ENCODE measurements at regions not wholly inside any gene's neighbourhood (a gene's known extent, or its start where the extent isn't known, plus 50 kb on each side); places are given as distances from the start of the nearest gene placed in this dataset.

GRCh38 chr13:64088491-64088890 is 2672.8 kb upstream of the PCDH20 start:
- Histone ChIP-seq H3K4me3 (no peak overlapping the region), H3K9me3 (no peaks in the 10 kb centered on the region), H3K36me3 (no peaks in the 10 kb centered on the region), H3K27ac (replicated peaks in 1 of 4) (no peak overlapping the region), H3K27me3 (no peaks in the 10 kb centered on the region), H3K4me1 (no peaks in the 10 kb centered on the region)
- TF ChIP-seq EP300 (IDR thresholded peaks at IDR 0.05) (no peak), CTCF (IDR thresholded peaks at IDR 0.05) (no peak), POLR2AphosphoS5 (IDR thresholded peaks at IDR 0.05) (no peak), POLR2A (IDR thresholded peaks at IDR 0.05; ENCODE audit: low read depth) (no peak)
- no peak for DNase-seq (ENCODE audit: extremely low spot score)
- 96% methylated on average over 2 of the region's 2 CpGs for WGBS
- intact Hi-C loops (cut with DNase I): no loop called here

GRCh38 chr13:64087624-64088023 is 2672.0 kb upstream of the PCDH20 start:
- Histone ChIP-seq H3K27me3 (no peaks in the 10 kb centered on the region), H3K4me1 (no peaks in the 10 kb centered on the region), H3K4me3 (no peak overlapping the region), H3K27ac (replicated peaks in 1 of 4) (no peak overlapping the region), H3K9me3 (no peaks in the 10 kb centered on the region), H3K36me3 (no peaks in the 10 kb centered on the region)
- intact Hi-C loops (cut with DNase I): no loop called here
- WGBS: 50% methylated on average over 1 of the region's 1 CpG
- TF ChIP-seq EP300 (IDR thresholded peaks at IDR 0.05): no peak
- TF ChIP-seq POLR2AphosphoS5 (IDR thresholded peaks at IDR 0.05): no peak
- no peak for TF ChIP-seq POLR2A (IDR thresholded peaks at IDR 0.05; ENCODE audit: low read depth)
- no peak for TF ChIP-seq CTCF (IDR thresholded peaks at IDR 0.05)
- no peak for DNase-seq (ENCODE audit: extremely low spot score)

DNA sequence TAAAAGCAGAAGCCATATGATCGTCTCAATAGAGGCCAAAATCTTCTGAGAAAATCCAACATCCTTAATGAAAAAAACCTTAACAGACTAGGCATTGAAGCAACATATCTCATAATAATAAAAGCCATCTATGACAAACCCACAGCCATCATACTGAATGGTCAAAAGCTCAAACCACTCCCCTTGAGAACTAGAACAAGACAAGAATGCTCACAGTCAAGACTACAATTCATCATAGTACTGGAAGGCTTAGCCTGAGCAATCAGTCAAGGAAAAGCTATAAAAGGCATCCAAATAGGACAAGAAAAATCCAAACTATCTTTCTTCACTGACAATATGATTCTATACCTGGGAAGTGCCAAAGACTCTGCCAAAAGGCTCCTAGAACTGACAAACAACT is 2668.2 kb upstream of the PCDH20 start:
- Histone ChIP-seq H3K4me3 (no peak overlapping the region), H3K4me1 (no peaks in the 10 kb centered on the region), H3K27me3 (no peaks in the 10 kb centered on the region), H3K9me3 (no peaks in the 10 kb centered on the region), H3K36me3 (no peaks in the 10 kb centered on the region), H3K27ac (replicated peaks in 1 of 4) (no peak overlapping the region)
- TF ChIP-seq CTCF (IDR thresholded peaks at IDR 0.05): no peak
- no peak for TF ChIP-seq EP300 (IDR thresholded peaks at IDR 0.05)
- no peak for TF ChIP-seq POLR2AphosphoS5 (IDR thresholded peaks at IDR 0.05)
- TF ChIP-seq POLR2A (IDR thresholded peaks at IDR 0.05; ENCODE audit: low read depth): no peak
- DNase-seq (ENCODE audit: extremely low spot score): no peak
- intact Hi-C loops (cut with DNase I): no loop called here
- WGBS: 100% methylated on average over 1 of the region's 1 CpG

- TF ChIP-seq POLR2AphosphoS5 (IDR thresholded peaks at IDR 0.05): no peak
- no peak for TF ChIP-seq EP300 (IDR thresholded peaks at IDR 0.05)
- TF ChIP-seq CTCF (IDR thresholded peaks at IDR 0.05): no peak
- TF ChIP-seq POLR2A (IDR thresholded peaks at IDR 0.05; ENCODE audit: low read depth): no peak
- WGBS: 86% methylated on average over 1 of the region's 1 CpG
- H3K4me3 ChIP-seq: no peak overlapping the region
- no peaks in the 10 kb centered on the region for H3K9me3 ChIP-seq
- H3K36me3 ChIP-seq: no peaks in the 10 kb centered on the region
- intact Hi-C loops (cut with DNase I): no loop called here
- DNase-seq (ENCODE audit: extremely low spot score): no peak
- no peaks in the 10 kb centered on the region for H3K27me3 ChIP-seq
- no peaks in the 10 kb centered on the region for H3K4me1 ChIP-seq
- no peak overlapping the region for H3K27ac ChIP-seq (replicated peaks in 1 of 4)
These were observed 2667.7 kb upstream of the PCDH20 start for GRCh38 chr13:64083396-64083795.

DNA sequence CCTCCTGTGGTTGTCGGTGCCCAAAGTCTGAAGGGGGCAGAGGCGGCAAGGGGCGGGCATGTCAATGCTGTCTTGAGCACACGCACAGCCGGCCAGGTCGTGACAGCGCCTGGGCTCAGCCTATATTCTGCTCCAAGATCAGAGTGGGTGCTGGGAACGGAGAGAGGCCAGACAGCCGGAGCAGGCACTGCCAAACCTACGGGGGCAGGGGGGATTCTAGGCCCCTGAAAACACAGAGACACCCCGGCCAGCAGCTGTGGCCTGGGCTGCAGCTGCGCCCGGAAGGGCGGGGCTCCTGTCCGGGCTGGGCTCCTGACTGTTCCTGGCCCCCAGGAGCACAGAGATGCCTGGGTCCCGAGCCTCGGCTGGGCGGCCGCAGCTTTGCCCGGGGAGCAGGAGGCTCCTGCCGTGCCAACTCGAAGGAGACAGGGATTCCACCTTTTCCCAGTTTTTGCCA is 2662.9 kb upstream of the PCDH20 start:
- Histone ChIP-seq H3K36me3 (no peaks in the 10 kb centered on the region), H3K27ac (replicated peaks in 1 of 4) (no peak overlapping the region), H3K4me1 (no peaks in the 10 kb centered on the region), H3K4me3 (no peak overlapping the region), H3K27me3 (no peaks in the 10 kb centered on the region), H3K9me3 (peaks cover 0 to 1% (median 0%) of the 10 kb centered on the region in 4 donors)
- intact Hi-C loops (cut with DNase I): no loop called here
- DNase-seq (ENCODE audit: extremely low spot score): no peak
- WGBS: 93% methylated on average over 10 of the region's 22 CpGs
- TF ChIP-seq CTCF (IDR thresholded peaks at IDR 0.05) (no peak), POLR2A (IDR thresholded peaks at IDR 0.05; ENCODE audit: low read depth) (no peak), EP300 (IDR thresholded peaks at IDR 0.05) (no peak), POLR2AphosphoS5 (IDR thresholded peaks at IDR 0.05) (no peak)

Data from esophagus muscularis mucosa (tissue), 4 donors.